ENCODE measurements at regions not wholly inside any gene's neighbourhood (a gene's known extent, or its start where the extent isn't known, plus 50 kb on each side); places are given as distances from the start of the nearest gene placed in this dataset.

GRCh38 chr1:91080650-91081049, 58.8 kb upstream of the ZNF644 start:
- TF ChIP-seq, protein P1, sequence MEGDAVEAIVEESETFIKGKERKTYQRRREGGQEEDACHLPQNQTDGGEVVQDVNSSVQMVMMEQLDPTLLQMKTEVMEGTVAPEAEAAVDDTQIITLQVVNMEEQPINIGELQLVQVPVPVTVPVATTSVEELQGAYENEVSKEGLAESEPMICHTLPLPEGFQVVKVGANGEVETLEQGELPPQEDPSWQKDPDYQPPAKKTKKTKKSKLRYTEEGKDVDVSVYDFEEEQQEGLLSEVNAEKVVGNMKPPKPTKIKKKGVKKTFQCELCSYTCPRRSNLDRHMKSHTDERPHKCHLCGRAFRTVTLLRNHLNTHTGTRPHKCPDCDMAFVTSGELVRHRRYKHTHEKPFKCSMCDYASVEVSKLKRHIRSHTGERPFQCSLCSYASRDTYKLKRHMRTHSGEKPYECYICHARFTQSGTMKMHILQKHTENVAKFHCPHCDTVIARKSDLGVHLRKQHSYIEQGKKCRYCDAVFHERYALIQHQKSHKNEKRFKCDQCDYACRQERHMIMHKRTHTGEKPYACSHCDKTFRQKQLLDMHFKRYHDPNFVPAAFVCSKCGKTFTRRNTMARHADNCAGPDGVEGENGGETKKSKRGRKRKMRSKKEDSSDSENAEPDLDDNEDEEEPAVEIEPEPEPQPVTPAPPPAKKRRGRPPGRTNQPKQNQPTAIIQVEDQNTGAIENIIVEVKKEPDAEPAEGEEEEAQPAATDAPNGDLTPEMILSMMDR (IDR thresholded peaks at IDR 0.05): no peak
- no peak for TF ChIP-seq POLR2A (IDR thresholded peaks at IDR 0.05)
